Left ventricle myocardium inferior (tissue), 1 donor: ENCODE measurements at regions not wholly inside any gene's neighbourhood (a gene's known extent, or its start where the extent isn't known, plus 50 kb on each side); places are given as distances from the start of the nearest gene placed in this dataset.
A peak's percentile ranks its signal among the peaks of the same experiment; 100 is the strongest.

ENCODE experiments used
- DNase-seq: peaks from one replicate; pipeline ENCODE4 v3.0.0-alpha.2; 2020
- H3K27ac ChIP-seq: fragments of 200-600 bp; replicated peaks from 2 replicates; pipeline ENCODE4 v1.8.0; 2021
- H3K27me3 ChIP-seq: fragments of 200-600 bp; 2 replicates; pipeline ENCODE4 v1.8.0; 2021; ENCODE audit warnings: low read depth
- H3K36me3 ChIP-seq: fragments of 200-600 bp; 2 replicates; pipeline ENCODE4 v1.8.0; 2021
- H3K4me1 ChIP-seq: fragments of 200-600 bp; 2 replicates; pipeline ENCODE4 v1.8.0; 2021
- H3K4me3 ChIP-seq: fragments of 200-600 bp; 2 replicates; pipeline ENCODE4 v1.8.0; 2021; ENCODE audit warnings: mild to moderate bottlenecking, moderate library complexity
- H3K9me3 ChIP-seq: fragments of 200-600 bp; replicated peaks from 2 replicates; pipeline ENCODE4 v1.8.0; 2021
- intact Hi-C: fragments of 100-400 bp; cut with micrococcal nuclease; formaldehyde crosslinking; loops from one replicate; pipeline ENCODE4 v1.11.0; 2022
- TF ChIP-seq, protein P1 (sequence below): fragments of 200-600 bp; IDR thresholded peaks from 2 replicates; pipeline ENCODE4 v1.8.0; 2021; ENCODE audit warnings: antibody characterized with exemption, mild to moderate bottlenecking, borderline replicate concordance
- donor health status: DM: no; HTN: yes; CAD: no; lungs with severe emphysema.

DNA sequence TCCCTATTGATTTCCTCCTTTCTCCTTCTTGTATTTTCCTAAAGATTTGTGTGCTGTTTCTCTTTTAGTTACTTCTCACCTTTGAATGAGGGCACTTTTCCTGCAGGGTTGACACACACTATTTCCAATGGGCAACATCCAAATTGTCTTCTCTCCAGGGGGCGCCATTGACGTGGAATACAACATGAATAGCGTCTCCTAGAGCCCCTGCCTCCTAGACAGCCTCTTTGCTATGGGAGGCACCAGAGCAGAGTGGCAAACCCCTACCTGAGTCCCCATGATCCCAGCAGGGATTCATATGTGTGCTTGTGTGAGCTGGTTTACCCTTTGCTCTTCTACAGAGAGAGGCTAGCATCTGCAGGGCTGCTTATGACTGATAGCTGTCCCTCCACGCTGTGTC lies 61.3 kb upstream of the ITSN2 start:
- Histone ChIP-seq H3K4me1 (peaks cover 5% of the 10 kb centered on the region), H3K9me3 (no peaks in the 10 kb centered on the region), H3K36me3 (no peaks in the 10 kb centered on the region), H3K27ac (no peak overlapping the region), H3K27me3 (no peaks in the 10 kb centered on the region), H3K4me3 (no peak overlapping the region)
- TF ChIP-seq, protein P1, sequence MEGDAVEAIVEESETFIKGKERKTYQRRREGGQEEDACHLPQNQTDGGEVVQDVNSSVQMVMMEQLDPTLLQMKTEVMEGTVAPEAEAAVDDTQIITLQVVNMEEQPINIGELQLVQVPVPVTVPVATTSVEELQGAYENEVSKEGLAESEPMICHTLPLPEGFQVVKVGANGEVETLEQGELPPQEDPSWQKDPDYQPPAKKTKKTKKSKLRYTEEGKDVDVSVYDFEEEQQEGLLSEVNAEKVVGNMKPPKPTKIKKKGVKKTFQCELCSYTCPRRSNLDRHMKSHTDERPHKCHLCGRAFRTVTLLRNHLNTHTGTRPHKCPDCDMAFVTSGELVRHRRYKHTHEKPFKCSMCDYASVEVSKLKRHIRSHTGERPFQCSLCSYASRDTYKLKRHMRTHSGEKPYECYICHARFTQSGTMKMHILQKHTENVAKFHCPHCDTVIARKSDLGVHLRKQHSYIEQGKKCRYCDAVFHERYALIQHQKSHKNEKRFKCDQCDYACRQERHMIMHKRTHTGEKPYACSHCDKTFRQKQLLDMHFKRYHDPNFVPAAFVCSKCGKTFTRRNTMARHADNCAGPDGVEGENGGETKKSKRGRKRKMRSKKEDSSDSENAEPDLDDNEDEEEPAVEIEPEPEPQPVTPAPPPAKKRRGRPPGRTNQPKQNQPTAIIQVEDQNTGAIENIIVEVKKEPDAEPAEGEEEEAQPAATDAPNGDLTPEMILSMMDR: peak; percentile 70
- peak; percentile 48 for DNase-seq
- intact Hi-C loops: no loop called here

DNA sequence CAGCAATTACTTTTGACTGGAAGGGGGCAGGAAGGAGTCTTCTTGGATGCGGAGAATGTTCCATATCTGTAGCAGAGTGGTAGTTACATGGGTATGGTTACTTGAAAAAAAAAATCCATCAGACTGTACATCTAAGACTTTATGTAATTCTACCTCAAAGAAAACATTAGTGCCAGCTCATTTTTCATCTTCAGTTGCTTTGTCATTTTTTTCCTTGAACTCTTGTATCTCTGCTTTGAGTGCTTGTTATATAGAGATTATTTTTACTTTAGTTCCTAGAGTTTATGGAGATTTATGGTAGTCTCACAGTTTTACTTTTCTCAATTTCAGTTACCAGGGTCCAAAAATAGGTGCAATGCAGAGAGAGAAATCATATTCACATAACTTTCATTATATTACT lies 60.0 kb upstream of the ITSN2 start:
- Histone ChIP-seq H3K36me3 (no peaks in the 10 kb centered on the region), H3K27ac (no peak overlapping the region), H3K4me3 (no peak overlapping the region), H3K27me3 (no peaks in the 10 kb centered on the region), H3K9me3 (no peaks in the 10 kb centered on the region), H3K4me1 (peaks cover 5% of the 10 kb centered on the region)
- no peak for DNase-seq
- intact Hi-C loops: no loop called here
- TF ChIP-seq, protein P1: no peak

DNA sequence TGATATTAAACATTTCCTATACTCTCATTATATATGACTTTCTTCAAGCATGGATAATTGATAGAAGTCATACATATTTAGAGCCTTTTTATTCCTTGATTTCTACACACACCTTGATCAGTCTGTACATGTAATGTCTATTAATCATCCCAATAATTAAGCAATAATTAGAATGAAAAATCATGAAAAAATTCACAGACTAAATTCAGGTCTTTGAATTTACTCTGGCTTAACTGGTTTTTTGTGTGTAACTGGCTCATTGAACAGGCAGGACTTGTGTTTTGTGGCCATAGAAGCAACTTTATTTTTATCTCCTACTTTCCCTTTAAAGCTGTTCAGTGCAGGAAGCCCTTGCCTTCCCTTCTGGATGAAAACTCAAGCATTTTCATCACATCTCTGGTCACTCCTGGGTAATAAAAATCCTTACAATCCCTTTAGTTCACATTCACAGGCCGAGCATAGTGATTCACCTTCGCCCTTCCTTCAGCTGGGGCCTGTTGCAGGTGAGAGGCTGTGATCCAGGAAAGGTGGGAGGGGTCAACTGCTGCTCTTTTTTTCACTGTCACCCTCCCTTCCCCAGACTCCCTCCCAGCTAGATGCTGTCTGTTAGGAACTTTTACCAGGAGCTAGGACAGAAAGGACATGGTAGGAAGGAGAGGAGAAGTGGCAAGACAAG lies 58.0 kb upstream of the ITSN2 start:
- no peaks in the 10 kb centered on the region for H3K36me3 ChIP-seq
- no peak overlapping the region for H3K4me3 ChIP-seq
- no peaks in the 10 kb centered on the region for H3K9me3 ChIP-seq
- peaks cover 5% of the 10 kb centered on the region for H3K4me1 ChIP-seq
- intact Hi-C loops: no loop called here
- DNase-seq: no peak
- H3K27me3 ChIP-seq: no peaks in the 10 kb centered on the region
- no peak overlapping the region for H3K27ac ChIP-seq
- TF ChIP-seq, protein P1: no peak

DNA sequence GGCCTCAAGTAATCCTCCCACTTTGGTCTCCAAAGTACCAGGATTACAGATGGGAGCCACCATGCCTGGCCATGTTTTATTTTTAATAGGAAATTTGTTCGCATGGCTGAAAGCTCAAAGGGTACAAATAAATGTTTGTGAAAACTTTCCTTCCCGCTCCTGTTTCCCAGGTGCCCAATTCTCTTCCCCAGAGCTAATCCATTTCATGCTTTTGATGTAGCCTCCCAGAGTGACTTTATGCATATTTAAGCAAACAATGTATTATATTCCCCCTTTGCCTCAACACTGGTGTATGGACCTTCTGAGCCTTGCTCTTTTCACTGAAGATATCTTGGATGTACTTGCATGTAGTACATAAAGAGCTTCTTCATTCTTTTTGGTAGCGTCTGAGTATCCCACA lies 52.5 kb upstream of the ITSN2 start:
- DNase-seq: no peak
- TF ChIP-seq, protein P1: no peak
- no peaks in the 10 kb centered on the region for H3K36me3 ChIP-seq
- no peak overlapping the region for H3K27ac ChIP-seq
- H3K27me3 ChIP-seq: peaks cover 19% of the 10 kb centered on the region
- no peaks in the 10 kb centered on the region for H3K9me3 ChIP-seq
- no peak overlapping the region for H3K4me3 ChIP-seq
- H3K4me1 ChIP-seq: no peaks in the 10 kb centered on the region
- intact Hi-C loops: no loop called here

DNA sequence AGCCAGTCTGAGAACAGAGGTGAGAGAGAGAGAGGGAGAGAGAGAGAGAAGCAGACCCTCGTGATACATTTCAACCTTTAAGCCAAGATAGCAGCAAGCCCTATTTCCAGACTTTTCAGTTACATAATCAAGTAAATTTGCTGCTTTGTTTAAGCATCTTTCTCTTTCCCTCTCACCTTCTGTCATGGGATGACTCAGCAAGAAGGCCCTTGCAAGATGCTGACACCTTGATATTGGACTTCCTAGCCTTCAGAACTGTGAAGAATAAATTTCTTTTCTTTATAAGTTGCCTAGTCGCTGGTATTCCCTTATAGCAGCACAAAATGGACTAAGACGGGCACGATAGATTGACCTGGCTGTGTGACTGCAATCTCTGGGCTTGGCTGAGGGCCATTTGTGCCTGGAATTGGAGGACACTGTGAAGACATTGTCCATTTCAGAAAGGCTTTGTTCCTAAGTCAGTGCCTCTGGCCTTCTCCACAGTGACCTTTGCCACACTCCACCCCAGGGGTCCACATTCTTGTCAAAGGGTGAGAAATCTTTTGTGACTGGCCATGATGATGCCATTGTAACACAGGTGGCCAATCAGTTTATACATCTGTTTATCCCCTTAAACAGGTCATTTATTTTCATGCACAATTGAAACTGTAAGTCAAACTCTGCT lies 51.3 kb upstream of the ITSN2 start:
- H3K4me1 ChIP-seq: no peaks in the 10 kb centered on the region

More for the DNA sequence above, 51.3 kb upstream of the ITSN2 start:
- Histone ChIP-seq H3K9me3 (no peaks in the 10 kb centered on the region), H3K36me3 (no peaks in the 10 kb centered on the region), H3K4me3 (no peak overlapping the region), H3K27ac (no peak overlapping the region), H3K27me3 (peaks cover 30% of the 10 kb centered on the region)
- intact Hi-C loops: no loop called here
- no peak for DNase-seq
- TF ChIP-seq, protein P1: no peak
